NB4 (cell line): ENCODE measurements at regions not wholly inside any gene's neighbourhood (a gene's known extent, or its start where the extent isn't known, plus 50 kb on each side); places are given as distances from the start of the nearest gene placed in this dataset.

ENCODE experiments used
- DNase-seq: peaks from one replicate; pipeline ENCODE4 v3.0.0; 2010; ENCODE audit warnings: low read depth
- H3K4me3 ChIP-seq: one replicate; pipeline ENCODE4 v1.5.1; 2011; ENCODE audit warnings: mild to moderate bottlenecking, low read depth, low read length, moderate library complexity
- MAX ChIP-seq: IDR thresholded peaks from 2 replicates; pipeline ENCODE4 v1.6.1; 2011; ENCODE audit warnings: low read depth, low read length
- MYC ChIP-seq: IDR thresholded peaks from 2 replicates; pipeline ENCODE4 v1.6.1; 2011; ENCODE audit warnings: low read depth, low read length
- POLR2A ChIP-seq: IDR thresholded peaks from 2 replicates; pipeline ENCODE4 v1.6.1; 2011; ENCODE audit warnings: mild to moderate bottlenecking; ENCODE audit not compliant: insufficient read length; ENCODE audit errors: extremely low read depth
- TF ChIP-seq, protein P1 (sequence below): IDR thresholded peaks from one replicate; pipeline ENCODE4 v1.5.1; 2012; ENCODE audit warnings: low read depth, low read length

DNA sequence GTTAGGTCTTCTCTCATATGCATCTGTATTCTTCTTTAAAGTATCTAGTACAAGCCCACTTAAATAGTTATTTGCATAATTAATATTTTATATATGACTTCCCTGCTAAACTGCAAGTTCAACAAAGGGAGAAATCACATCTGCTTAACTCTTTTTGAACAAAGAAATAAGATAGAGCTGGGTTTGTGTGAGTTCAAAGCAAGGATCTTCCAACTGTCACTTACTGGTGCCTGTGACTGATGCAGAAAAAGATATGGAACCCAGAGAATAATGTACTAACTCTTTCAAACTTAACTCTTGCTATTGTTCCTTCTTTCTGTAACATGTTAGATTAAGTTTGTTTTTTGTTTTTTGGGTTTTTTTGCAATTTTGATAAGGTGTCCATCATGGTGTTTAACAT, 71.3 kb upstream of the SP4 start:
- no peak overlapping the region for H3K4me3 ChIP-seq
- TF ChIP-seq POLR2A (no peak), MYC (no peak), MAX (no peak)
- TF ChIP-seq, protein P1, sequence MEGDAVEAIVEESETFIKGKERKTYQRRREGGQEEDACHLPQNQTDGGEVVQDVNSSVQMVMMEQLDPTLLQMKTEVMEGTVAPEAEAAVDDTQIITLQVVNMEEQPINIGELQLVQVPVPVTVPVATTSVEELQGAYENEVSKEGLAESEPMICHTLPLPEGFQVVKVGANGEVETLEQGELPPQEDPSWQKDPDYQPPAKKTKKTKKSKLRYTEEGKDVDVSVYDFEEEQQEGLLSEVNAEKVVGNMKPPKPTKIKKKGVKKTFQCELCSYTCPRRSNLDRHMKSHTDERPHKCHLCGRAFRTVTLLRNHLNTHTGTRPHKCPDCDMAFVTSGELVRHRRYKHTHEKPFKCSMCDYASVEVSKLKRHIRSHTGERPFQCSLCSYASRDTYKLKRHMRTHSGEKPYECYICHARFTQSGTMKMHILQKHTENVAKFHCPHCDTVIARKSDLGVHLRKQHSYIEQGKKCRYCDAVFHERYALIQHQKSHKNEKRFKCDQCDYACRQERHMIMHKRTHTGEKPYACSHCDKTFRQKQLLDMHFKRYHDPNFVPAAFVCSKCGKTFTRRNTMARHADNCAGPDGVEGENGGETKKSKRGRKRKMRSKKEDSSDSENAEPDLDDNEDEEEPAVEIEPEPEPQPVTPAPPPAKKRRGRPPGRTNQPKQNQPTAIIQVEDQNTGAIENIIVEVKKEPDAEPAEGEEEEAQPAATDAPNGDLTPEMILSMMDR, result no peak
- DNase-seq, result no peak

DNA sequence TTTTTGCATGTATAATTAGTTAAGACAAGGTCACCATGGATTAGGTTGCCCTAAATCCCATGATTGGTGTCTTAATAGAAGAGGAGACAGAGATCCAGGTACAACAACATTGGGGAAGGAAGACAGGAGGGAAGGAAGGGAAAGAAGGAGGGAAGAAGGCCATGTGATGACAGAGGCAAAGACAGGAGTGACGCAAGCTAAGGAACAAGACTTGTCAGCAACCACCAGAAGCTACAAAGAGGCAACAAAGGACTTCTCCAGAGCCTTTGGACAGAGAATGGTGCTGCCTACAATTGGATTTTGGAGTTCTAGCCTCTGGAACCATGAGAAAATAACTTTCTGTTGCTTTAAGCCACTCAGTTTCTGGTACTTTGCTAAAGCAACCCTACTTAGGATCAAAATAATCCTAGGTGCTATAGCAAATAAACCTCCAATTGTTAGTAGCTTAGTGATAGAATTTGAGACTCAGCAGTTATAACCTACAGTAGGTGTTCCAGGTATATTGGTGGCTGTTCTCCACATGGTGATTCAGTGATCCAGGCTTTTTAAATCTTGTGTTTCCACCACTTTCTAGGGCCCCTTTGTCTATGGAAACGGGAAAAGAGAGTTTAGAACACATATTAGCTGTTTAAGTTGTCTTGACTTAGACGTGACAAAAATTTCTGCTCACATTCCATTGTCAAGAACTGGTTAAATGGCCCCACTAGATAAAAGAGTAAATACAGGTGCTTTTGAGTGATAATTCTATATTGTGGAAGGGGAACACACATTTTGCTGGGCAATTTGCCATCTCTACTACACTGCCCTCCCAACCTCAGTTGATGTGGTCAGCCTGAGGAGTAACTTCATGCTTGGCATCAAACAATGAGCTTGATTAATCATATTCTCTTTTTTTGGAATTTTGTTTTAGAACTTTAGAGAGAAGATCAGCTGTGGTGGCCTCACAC, 70.5 kb upstream of the SP4 start:
- DNase-seq, result peak; percentile 45

DNA sequence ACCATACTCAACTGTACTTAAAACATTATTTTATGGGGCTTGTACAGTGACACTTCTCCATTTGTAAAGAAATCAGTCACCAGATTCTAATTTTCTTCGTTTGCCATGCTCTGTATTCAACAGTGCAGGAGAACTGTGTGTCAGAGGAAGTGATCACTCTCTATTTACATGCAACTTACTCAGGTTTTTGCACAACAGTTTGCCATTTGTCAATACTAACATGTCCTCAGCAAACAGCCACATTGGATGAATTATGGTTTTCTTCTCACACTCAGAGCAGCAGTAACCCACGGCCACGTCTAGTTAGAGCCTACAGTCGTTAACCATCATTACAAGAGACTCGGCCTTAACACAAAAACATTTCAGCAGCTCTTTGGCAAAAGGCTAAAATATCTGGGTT, 69.2 kb upstream of the SP4 start:
- no peak for TF ChIP-seq POLR2A
- TF ChIP-seq MYC, result no peak
- TF ChIP-seq, protein P1, result no peak
- TF ChIP-seq MAX, result no peak
- H3K4me3 ChIP-seq, result no peak overlapping the region
- peak; percentile 57 for DNase-seq

More for the DNA sequence above, 70.5 kb upstream of the SP4 start:
- no peak overlapping the region for H3K4me3 ChIP-seq
- TF ChIP-seq MAX, result no peak
- TF ChIP-seq POLR2A, result no peak
- TF ChIP-seq MYC, result no peak
- TF ChIP-seq, protein P1, result no peak

- no peak overlapping the region for H3K4me3 ChIP-seq
- DNase-seq, result no peak
- TF ChIP-seq MAX (no peak), MYC (no peak), POLR2A (no peak)
- TF ChIP-seq, protein P1, result no peak
Measured at GRCh38 chr7:21359163-21359562, 68.7 kb upstream of the SP4 start.

GRCh38 chr7:21361413-21362125, 66.3 kb upstream of the SP4 start:
- no peak overlapping the region for H3K4me3 ChIP-seq
- TF ChIP-seq, protein P1, result no peak
- TF ChIP-seq POLR2A (no peak), MAX (no peak), MYC (no peak)
- peak; percentile 21 for DNase-seq
